Liver (tissue), 3 donors: ENCODE measurements at regions not wholly inside any gene's neighbourhood (a gene's known extent, or its start where the extent isn't known, plus 50 kb on each side); places are given as distances from the start of the nearest gene placed in this dataset.

Source experiments
- CTCF ChIP-seq: fragments of 150-350 bp; IDR thresholded peaks from 2 replicates; pipeline ENCODE4 v1.5.1; 2017; ENCODE audit warnings: improper control_type of control experiment, low read depth, low read length; ENCODE audit not compliant: missing input control
- EGR1 ChIP-seq, 2 donors: IDR thresholded peaks; 2 replicates each; pipeline ENCODE4 v1.6.1; 2016 to 2018; ENCODE audit warnings: antibody characterized with exemption in 2 of 2, low read depth in 2 of 2
- FOXA1 ChIP-seq: IDR thresholded peaks from 2 replicates; pipeline ENCODE4 v1.6.1; 2016; ENCODE audit warnings: antibody characterized with exemption
- FOXA2 ChIP-seq: IDR thresholded peaks from 2 replicates; pipeline ENCODE4 v1.6.1; 2016; ENCODE audit warnings: antibody characterized with exemption
- GABPA ChIP-seq, 2 donors: IDR thresholded peaks in 1 of 2; conservative IDR thresholded peaks in 1 of 2; 2 replicates each; pipeline ENCODE4 v1.6.1; 2016; ENCODE audit warnings: antibody characterized with exemption in 2 of 2, mild to moderate bottlenecking in 1 of 2, moderate library complexity in 1 of 2
- NR2F2 ChIP-seq: IDR thresholded peaks from 2 replicates; pipeline ENCODE4 v1.6.1; 2016; ENCODE audit warnings: antibody characterized with exemption
- RAD21 ChIP-seq, 2 donors: IDR thresholded peaks; 2 replicates each; pipeline ENCODE4 v1.6.1; 2016; ENCODE audit warnings: antibody characterized with exemption in 2 of 2, mild to moderate bottlenecking in 2 of 2
- SP1 ChIP-seq: IDR thresholded peaks from 2 replicates; pipeline ENCODE4 v1.6.1; 2018; ENCODE audit warnings: antibody characterized with exemption, mild to moderate bottlenecking
- TAF1 ChIP-seq: conservative IDR thresholded peaks from 2 replicates; pipeline ENCODE4 v1.6.1; 2016; ENCODE audit warnings: antibody characterized with exemption, mild to moderate bottlenecking
- YY1 ChIP-seq: IDR thresholded peaks from 2 replicates; pipeline ENCODE4 v1.6.1; 2016; ENCODE audit warnings: antibody characterized with exemption, mild to moderate bottlenecking
- TF ChIP-seq, protein P1 (sequence below): IDR thresholded peaks from 2 replicates; pipeline ENCODE4 v1.6.1; 2016; ENCODE audit warnings: antibody characterized with exemption
- TF ChIP-seq, protein P2 (sequence below): IDR thresholded peaks from 2 replicates; pipeline ENCODE4 v1.6.1; 2016; ENCODE audit warnings: antibody characterized with exemption, mild to moderate bottlenecking
- donor health status: healthy.
- donor health status: healthy.

DNA sequence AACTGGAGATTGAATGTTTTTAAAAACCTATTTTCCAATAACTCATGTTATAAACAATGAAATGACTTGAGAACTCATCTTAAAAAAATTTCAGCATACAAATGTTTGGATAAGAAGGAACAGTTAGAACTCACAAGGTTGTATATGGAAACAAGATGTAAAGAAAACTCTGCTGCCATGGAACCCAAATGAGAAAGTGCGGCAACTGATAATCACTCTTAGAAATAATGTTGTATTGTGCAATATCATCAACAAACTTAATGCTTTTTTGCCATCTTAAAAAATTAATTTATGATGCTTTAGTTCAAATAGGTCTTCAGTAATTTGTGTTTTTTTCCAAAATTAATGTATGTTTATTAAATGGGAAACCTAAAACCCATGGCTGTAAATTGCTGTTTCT, 461.1 kb upstream of the NCAM2 start:
- no peak for TF ChIP-seq CTCF
- TF ChIP-seq SP1 = no peak
- no peak for TF ChIP-seq YY1
- TF ChIP-seq, protein P1, sequence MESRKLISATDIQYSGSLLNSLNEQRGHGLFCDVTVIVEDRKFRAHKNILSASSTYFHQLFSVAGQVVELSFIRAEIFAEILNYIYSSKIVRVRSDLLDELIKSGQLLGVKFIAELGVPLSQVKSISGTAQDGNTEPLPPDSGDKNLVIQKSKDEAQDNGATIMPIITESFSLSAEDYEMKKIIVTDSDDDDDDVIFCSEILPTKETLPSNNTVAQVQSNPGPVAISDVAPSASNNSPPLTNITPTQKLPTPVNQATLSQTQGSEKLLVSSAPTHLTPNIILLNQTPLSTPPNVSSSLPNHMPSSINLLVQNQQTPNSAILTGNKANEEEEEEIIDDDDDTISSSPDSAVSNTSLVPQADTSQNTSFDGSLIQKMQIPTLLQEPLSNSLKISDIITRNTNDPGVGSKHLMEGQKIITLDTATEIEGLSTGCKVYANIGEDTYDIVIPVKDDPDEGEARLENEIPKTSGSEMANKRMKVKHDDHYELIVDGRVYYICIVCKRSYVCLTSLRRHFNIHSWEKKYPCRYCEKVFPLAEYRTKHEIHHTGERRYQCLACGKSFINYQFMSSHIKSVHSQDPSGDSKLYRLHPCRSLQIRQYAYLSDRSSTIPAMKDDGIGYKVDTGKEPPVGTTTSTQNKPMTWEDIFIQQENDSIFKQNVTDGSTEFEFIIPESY = no peak
- TF ChIP-seq FOXA1 = no peak
- no peak for TF ChIP-seq RAD21 (IDR thresholded peaks at IDR 0.05)
- no peak for TF ChIP-seq EGR1 (IDR thresholded peaks at IDR 0.05; ENCODE audit: low read depth in 2 of 2)
- TF ChIP-seq FOXA2 = no peak
- TF ChIP-seq NR2F2 = no peak
- TF ChIP-seq TAF1 = no peak
- TF ChIP-seq GABPA (IDR thresholded peaks at IDR 0.05 in 1 of 2, conservative IDR thresholded peaks at IDR 0.05 in 1 of 2) = no peak
- TF ChIP-seq, protein P2, sequence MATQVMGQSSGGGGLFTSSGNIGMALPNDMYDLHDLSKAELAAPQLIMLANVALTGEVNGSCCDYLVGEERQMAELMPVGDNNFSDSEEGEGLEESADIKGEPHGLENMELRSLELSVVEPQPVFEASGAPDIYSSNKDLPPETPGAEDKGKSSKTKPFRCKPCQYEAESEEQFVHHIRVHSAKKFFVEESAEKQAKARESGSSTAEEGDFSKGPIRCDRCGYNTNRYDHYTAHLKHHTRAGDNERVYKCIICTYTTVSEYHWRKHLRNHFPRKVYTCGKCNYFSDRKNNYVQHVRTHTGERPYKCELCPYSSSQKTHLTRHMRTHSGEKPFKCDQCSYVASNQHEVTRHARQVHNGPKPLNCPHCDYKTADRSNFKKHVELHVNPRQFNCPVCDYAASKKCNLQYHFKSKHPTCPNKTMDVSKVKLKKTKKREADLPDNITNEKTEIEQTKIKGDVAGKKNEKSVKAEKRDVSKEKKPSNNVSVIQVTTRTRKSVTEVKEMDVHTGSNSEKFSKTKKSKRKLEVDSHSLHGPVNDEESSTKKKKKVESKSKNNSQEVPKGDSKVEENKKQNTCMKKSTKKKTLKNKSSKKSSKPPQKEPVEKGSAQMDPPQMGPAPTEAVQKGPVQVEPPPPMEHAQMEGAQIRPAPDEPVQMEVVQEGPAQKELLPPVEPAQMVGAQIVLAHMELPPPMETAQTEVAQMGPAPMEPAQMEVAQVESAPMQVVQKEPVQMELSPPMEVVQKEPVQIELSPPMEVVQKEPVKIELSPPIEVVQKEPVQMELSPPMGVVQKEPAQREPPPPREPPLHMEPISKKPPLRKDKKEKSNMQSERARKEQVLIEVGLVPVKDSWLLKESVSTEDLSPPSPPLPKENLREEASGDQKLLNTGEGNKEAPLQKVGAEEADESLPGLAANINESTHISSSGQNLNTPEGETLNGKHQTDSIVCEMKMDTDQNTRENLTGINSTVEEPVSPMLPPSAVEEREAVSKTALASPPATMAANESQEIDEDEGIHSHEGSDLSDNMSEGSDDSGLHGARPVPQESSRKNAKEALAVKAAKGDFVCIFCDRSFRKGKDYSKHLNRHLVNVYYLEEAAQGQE = no peak
